Dendritic cell treated with granulocyte-macrophage colony-stimulating factor and Interleukin-4, amounts not matched to agents 40 ng/mL and 50 ng/mL, for 4 days (primary cell): ENCODE measurements at regions not wholly inside any gene's neighbourhood (a gene's known extent, or its start where the extent isn't known, plus 50 kb on each side); places are given as distances from the start of the nearest gene placed in this dataset.

ENCODE experiments used
- H3K27ac Mint-ChIP-seq: one replicate; pipeline ENCODE4 v1.8.0; 2022; ENCODE audit warnings: mild to moderate bottlenecking, mixed read lengths
- H3K27me3 Mint-ChIP-seq: one replicate; pipeline ENCODE4 v1.8.0; 2022; ENCODE audit warnings: mild to moderate bottlenecking, mixed read lengths
- H3K36me3 Mint-ChIP-seq: one replicate; pipeline ENCODE4 v1.8.0; 2022; ENCODE audit warnings: low read depth, mixed read lengths
- H3K4me1 Mint-ChIP-seq: one replicate; pipeline ENCODE4 v1.8.0; 2022; ENCODE audit warnings: low read depth, mixed read lengths
- H3K4me3 Mint-ChIP-seq: one replicate; pipeline ENCODE4 v1.8.0; 2022; ENCODE audit warnings: mild to moderate bottlenecking, moderate library complexity, mixed read lengths
- H3K9me3 Mint-ChIP-seq: one replicate; pipeline ENCODE4 v1.8.0; 2022; ENCODE audit warnings: mixed read lengths
- intact Hi-C: fragments of 100-400 bp; cut with micrococcal nuclease; formaldehyde crosslinking; loops from one replicate; pipeline ENCODE4 v1.15.0; 2022

DNA sequence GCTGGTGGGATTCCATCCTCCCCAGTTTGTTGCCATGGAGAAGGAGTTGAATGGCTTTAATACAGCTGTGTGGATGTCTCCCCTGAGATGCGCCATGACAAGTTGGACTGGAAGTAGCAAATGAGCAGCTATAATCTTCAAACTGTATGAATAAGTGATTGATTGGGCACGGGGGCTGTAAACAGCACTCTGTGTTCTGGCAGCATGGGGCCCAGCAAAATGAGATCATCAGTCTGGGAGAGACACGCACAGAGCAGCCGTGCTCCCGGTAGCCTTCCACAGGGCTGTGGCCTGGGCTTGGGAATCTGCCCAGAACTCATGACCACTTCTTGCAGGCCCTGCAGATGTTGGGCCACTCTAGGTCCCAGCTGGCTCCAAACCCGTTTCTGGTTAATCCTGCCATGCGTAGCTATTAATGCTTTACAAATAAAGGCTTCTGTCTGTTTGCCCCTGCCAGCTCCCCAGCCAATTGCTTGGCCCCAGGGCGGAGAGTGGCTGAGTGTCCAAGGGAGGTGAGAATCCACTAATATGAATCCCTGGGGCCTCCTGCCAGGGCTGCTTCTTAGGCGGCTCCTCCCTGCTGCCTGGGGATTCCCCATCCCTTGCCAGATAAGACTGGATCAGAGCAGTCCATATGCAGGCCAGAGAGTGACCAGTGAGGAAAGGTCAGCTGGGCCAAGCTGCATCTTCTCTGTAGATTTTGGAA is 642.9 kb downstream of the AJAP1 start:
- H3K4me3 Mint-ChIP-seq, result no peak overlapping the region
- no peak overlapping the region for H3K27ac Mint-ChIP-seq
- intact Hi-C loops, result no loop called here
- H3K27me3 Mint-ChIP-seq, result no peaks in the 10 kb centered on the region
- H3K9me3 Mint-ChIP-seq, result no peaks in the 10 kb centered on the region
- no peaks in the 10 kb centered on the region for H3K36me3 Mint-ChIP-seq
- no peaks in the 10 kb centered on the region for H3K4me1 Mint-ChIP-seq

GRCh38 chr1:5296557-5297179 is 642.3 kb downstream of the AJAP1 start:
- no peaks in the 10 kb centered on the region for H3K36me3 Mint-ChIP-seq
- H3K9me3 Mint-ChIP-seq, result no peaks in the 10 kb centered on the region
- no peaks in the 10 kb centered on the region for H3K4me1 Mint-ChIP-seq
- H3K4me3 Mint-ChIP-seq, result no peak overlapping the region
- intact Hi-C loops, result no loop called here
- no peak overlapping the region for H3K27ac Mint-ChIP-seq
- no peaks in the 10 kb centered on the region for H3K27me3 Mint-ChIP-seq

DNA sequence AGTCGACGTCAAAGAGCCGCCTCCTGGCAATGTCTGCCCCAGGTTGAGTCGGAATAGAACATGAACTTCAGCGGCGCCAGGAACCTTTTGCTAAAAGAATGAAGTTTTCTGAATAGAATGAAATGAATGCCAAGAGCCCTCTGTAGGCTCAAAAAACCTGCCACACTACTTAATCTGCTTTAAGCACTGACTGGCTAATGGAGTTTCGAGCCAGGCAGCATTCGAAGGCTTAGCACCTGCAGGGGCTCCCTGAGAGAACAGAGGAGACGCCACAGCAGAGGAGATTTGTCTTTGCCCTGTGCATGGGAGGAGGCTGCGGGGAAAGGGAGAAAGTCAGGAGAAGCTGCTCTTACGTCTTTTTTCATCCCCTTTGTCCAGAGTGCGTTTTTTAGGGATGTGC is 641.7 kb downstream of the AJAP1 start:
- H3K9me3 Mint-ChIP-seq, result no peaks in the 10 kb centered on the region
- H3K27ac Mint-ChIP-seq, result no peak overlapping the region
- intact Hi-C loops, result no loop called here
- H3K27me3 Mint-ChIP-seq, result no peaks in the 10 kb centered on the region
- no peaks in the 10 kb centered on the region for H3K4me1 Mint-ChIP-seq
- H3K36me3 Mint-ChIP-seq, result no peaks in the 10 kb centered on the region
- no peak overlapping the region for H3K4me3 Mint-ChIP-seq

DNA sequence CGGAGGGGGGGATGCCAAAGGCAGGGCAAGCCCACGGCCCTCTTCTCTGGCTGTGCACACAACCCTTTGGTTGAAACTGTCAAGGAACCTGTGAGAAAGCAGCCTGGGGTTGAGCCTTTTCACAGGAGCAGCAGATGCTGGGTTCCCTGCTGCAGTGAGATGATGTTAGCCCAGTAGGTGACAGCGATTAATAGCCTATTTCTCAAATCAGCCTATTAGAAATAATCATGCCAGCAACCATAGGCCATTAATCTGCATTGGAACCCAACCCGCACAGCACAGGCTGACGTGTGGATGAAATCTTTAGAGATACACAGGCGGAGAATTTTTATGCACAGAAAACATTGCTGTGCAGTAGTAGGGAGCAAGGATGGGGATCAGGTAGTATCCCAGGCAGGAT is 637.5 kb downstream of the AJAP1 start:
- intact Hi-C loops, result no loop called here
- no peak overlapping the region for H3K27ac Mint-ChIP-seq
- no peaks in the 10 kb centered on the region for H3K9me3 Mint-ChIP-seq

DNA sequence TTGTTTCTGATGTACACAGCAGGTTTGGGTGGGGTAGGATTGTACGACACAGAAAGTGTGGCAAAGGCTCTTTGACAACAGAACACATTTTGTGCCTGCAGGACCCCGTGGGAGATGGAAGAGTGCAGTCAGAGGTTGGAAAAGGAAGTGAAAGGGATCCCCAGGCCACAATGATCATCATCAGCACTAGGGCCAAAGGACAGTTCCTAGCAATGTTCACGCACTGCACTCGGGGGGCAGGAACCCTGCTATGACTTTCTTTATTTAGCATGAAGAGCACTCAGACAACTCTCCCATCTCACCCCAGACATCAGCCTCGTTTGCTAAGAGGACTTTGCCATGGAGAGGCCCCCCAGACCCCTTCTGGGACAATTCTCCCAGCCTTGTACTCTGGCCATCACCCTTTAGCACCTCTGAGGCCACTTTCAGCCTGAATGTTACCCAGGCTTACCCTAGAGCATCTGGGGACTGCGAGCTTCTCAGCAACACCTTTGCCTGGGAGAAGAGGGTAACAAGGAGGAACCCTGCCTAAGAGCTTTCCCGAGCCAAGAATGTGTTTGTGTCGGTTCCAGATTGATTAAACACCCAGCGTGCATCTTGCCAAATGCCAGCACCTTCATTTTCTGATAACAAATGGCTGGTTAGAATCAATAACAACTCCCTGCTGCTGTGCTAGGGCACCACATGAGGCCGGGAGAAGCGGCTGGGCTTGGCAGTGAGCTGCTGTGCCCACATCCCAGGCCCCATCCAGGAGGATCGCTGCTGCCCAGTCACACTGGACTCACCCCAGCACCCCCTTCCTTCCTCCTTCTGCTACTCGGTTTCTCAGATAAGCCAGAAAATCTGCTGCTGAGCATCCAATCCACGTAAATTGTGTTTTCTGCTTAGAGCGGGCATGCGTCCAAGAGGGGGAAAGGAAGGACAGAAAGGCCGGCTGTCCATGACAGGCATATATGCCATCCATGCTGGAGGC is 633.1 kb downstream of the AJAP1 start:
- Mint-ChIP-seq H3K9me3 (no peaks in the 10 kb centered on the region), H3K36me3 (no peaks in the 10 kb centered on the region)
- intact Hi-C loops, result no loop called here

More for the DNA sequence above, 637.5 kb downstream of the AJAP1 start:
- Mint-ChIP-seq H3K4me3 (no peak overlapping the region), H3K36me3 (no peaks in the 10 kb centered on the region), H3K27me3 (no peaks in the 10 kb centered on the region), H3K4me1 (no peaks in the 10 kb centered on the region)

DNA sequence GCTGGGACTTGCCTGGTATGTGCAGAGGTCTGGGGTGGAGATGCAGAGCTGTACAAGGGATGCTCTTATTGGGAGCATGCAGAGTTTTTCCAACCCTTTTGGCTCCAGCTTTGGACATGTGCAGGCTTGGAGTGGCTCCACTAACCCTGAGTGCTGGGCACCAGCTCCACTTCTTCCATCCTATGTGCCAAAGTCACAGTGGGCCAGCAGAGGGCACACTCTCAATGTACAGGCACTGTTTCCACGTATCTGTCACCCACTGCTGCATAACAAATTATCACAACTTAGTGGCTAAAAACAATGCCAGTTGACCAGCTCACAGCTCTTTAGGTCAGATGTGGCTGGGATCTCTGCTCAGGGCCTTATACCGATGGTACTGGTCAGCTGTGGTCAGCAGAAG is 631.8 kb downstream of the AJAP1 start:
- no peaks in the 10 kb centered on the region for H3K36me3 Mint-ChIP-seq
- H3K4me3 Mint-ChIP-seq, result no peak overlapping the region
- no peak overlapping the region for H3K27ac Mint-ChIP-seq
- intact Hi-C loops, result no loop called here
- no peaks in the 10 kb centered on the region for H3K4me1 Mint-ChIP-seq
- H3K27me3 Mint-ChIP-seq, result no peaks in the 10 kb centered on the region
- no peaks in the 10 kb centered on the region for H3K9me3 Mint-ChIP-seq

More for the DNA sequence above, 633.1 kb downstream of the AJAP1 start:
- H3K4me1 Mint-ChIP-seq, result no peaks in the 10 kb centered on the region
- no peaks in the 10 kb centered on the region for H3K27me3 Mint-ChIP-seq
- H3K4me3 Mint-ChIP-seq, result no peak overlapping the region
- no peak overlapping the region for H3K27ac Mint-ChIP-seq

GRCh38 chr1:5274527-5274926 is 620.1 kb downstream of the AJAP1 start:
- no peak overlapping the region for H3K4me3 Mint-ChIP-seq
- H3K27ac Mint-ChIP-seq, result no peak overlapping the region
- H3K4me1 Mint-ChIP-seq, result no peaks in the 10 kb centered on the region
- H3K27me3 Mint-ChIP-seq, result no peaks in the 10 kb centered on the region
- no peaks in the 10 kb centered on the region for H3K36me3 Mint-ChIP-seq
- no peaks in the 10 kb centered on the region for H3K9me3 Mint-ChIP-seq
- intact Hi-C loops, result no loop called here

- Mint-ChIP-seq H3K4me3 (no peak overlapping the region), H3K9me3 (no peaks in the 10 kb centered on the region), H3K4me1 (no peaks in the 10 kb centered on the region), H3K27me3 (no peaks in the 10 kb centered on the region), H3K27ac (no peak overlapping the region), H3K36me3 (no peaks in the 10 kb centered on the region)
- intact Hi-C loops, result no loop called here
These were observed 619.0 kb downstream of the AJAP1 start for GRCh38 chr1:5273280-5274003.

GRCh38 chr1:5272325-5272724 is 617.9 kb downstream of the AJAP1 start:
- Mint-ChIP-seq H3K36me3 (no peaks in the 10 kb centered on the region), H3K27me3 (no peaks in the 10 kb centered on the region), H3K4me1 (no peaks in the 10 kb centered on the region), H3K4me3 (no peak overlapping the region), H3K27ac (no peak overlapping the region), H3K9me3 (no peaks in the 10 kb centered on the region)
- intact Hi-C loops, result no loop called here

GRCh38 chr1:5271264-5271663 is 616.9 kb downstream of the AJAP1 start:
- Mint-ChIP-seq H3K9me3 (no peaks in the 10 kb centered on the region), H3K27me3 (no peaks in the 10 kb centered on the region), H3K27ac (no peak overlapping the region), H3K4me3 (no peak overlapping the region), H3K4me1 (no peaks in the 10 kb centered on the region), H3K36me3 (no peaks in the 10 kb centered on the region)
- intact Hi-C loops, result no loop called here

DNA sequence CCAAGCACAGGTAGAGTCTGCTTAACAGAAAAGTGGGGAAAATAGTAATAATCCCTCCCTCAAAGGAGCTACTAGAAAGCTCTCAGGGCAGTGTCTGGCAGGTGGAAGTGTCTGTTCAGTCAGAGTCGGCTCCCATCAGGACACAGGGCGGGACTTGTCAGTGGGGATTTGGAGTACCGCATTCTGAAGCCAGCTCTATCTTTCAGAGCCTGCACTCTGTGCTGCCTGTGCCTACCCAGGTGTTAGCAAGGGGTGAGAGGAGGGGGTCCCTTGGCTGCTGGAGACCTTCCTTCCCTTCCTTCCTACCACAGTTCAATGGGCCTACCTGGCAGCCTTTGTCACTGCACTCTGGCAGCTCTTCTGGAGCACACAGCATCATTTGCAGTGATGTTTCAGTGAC is 615.5 kb downstream of the AJAP1 start:
- H3K27me3 Mint-ChIP-seq, result no peaks in the 10 kb centered on the region
- no peaks in the 10 kb centered on the region for H3K4me1 Mint-ChIP-seq
- H3K4me3 Mint-ChIP-seq, result no peak overlapping the region
- H3K27ac Mint-ChIP-seq, result no peak overlapping the region
- intact Hi-C loops, result no loop called here
- H3K9me3 Mint-ChIP-seq, result no peaks in the 10 kb centered on the region
- H3K36me3 Mint-ChIP-seq, result no peaks in the 10 kb centered on the region

- H3K4me3 Mint-ChIP-seq, result no peak overlapping the region
These were observed 613.3 kb downstream of the AJAP1 start for GRCh38 chr1:5267603-5268235.

DNA sequence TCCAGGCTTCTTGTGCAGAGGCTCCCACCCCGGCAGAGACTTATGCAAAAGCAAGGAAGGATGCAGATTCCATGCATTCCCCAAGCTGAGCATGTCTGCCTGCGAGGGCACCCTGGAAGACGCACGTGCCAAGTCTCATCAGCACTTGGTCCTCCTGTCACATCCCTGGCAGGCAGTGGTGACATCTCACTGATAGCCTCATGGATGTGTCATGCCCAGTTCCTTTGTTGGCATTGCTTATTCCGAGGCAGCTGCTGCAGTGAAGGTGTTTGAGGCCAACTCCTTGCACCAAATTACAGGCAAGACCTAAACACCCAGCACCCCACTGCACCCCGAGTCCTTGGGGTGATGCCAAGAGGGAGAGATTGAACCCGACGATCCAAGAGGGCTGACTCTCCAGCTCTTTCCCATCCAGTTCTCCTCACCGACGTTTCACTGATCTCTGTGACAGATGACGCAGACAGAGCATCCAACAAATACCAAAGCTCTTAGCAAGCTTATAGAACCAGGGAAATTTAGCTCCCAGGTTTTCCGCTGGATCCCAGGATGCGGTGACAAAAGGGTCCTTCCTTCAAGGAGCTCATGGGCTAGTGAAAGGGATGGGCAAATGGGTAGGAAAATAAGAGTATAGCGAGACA is 611.1 kb downstream of the AJAP1 start:
- H3K36me3 Mint-ChIP-seq, result no peaks in the 10 kb centered on the region
- H3K4me3 Mint-ChIP-seq, result no peak overlapping the region
- H3K27ac Mint-ChIP-seq, result no peak overlapping the region
- intact Hi-C loops, result no loop called here
- H3K27me3 Mint-ChIP-seq, result no peaks in the 10 kb centered on the region
- peaks cover 4% of the 10 kb centered on the region for H3K9me3 Mint-ChIP-seq
- H3K4me1 Mint-ChIP-seq, result no peaks in the 10 kb centered on the region

More at GRCh38 chr1:5267603-5268235, 613.3 kb downstream of the AJAP1 start:
- no peaks in the 10 kb centered on the region for H3K4me1 Mint-ChIP-seq
- H3K27me3 Mint-ChIP-seq, result no peaks in the 10 kb centered on the region
- H3K9me3 Mint-ChIP-seq, result no peaks in the 10 kb centered on the region
- intact Hi-C loops, result no loop called here
- H3K27ac Mint-ChIP-seq, result no peak overlapping the region
- H3K36me3 Mint-ChIP-seq, result no peaks in the 10 kb centered on the region
